Fibroblast of the aortic adventitia (primary cell): ENCODE measurements at regions not wholly inside any gene's neighbourhood (a gene's known extent, or its start where the extent isn't known, plus 50 kb on each side); places are given as distances from the start of the nearest gene placed in this dataset.
A peak's percentile ranks its signal among the peaks of the same experiment; 100 is the strongest.

Experiments
- DNase-seq: peaks from one replicate; pipeline ENCODE4 v3.0.0-alpha.2; 2010; ENCODE audit warnings: low read depth
- H3K4me3 ChIP-seq: 2 replicates; pipeline ENCODE4 v1.5.1; 2011; ENCODE audit warnings: low read depth, mild to moderate bottlenecking, control low read depth, low read length, moderate library complexity
- CTCF ChIP-seq: IDR thresholded peaks from 2 replicates; pipeline ENCODE4 v1.5.1; 2011; ENCODE audit warnings: mild to moderate bottlenecking, low read length, control low read depth, inconsistent platforms; ENCODE audit not compliant: insufficient read depth

- no peak for DNase-seq
- H3K4me3 ChIP-seq = no peak overlapping the region
- no peak for TF ChIP-seq CTCF
These were observed 97.9 kb upstream of the MBNL2 start for GRCh38 chr13:97124206-97124605.

- no peak overlapping the region for H3K4me3 ChIP-seq
- TF ChIP-seq CTCF = no peak
- DNase-seq = peak; percentile 75
These were observed 97.0 kb upstream of the MBNL2 start for GRCh38 chr13:97124915-97125809.

GRCh38 chr13:97125810-97126738, 96.1 kb upstream of the MBNL2 start:
- H3K4me3 ChIP-seq = no peak overlapping the region
- TF ChIP-seq CTCF = peak; percentile 25
- peak; percentile 55 for DNase-seq

- TF ChIP-seq CTCF = no peak
- no peak overlapping the region for H3K4me3 ChIP-seq
These were observed 94.3 kb upstream of the MBNL2 start for GRCh38 chr13:97127842-97128241.

GRCh38 chr13:97130190-97130589, 91.9 kb upstream of the MBNL2 start:
- no peak for TF ChIP-seq CTCF
- H3K4me3 ChIP-seq = no peak overlapping the region
- peak; percentile 47 for DNase-seq

More at GRCh38 chr13:97127842-97128241, 94.3 kb upstream of the MBNL2 start:
- no peak for DNase-seq

GRCh38 chr13:97131447-97131846, 90.7 kb upstream of the MBNL2 start:
- DNase-seq = no peak
- no peak overlapping the region for H3K4me3 ChIP-seq
- no peak for TF ChIP-seq CTCF
